Heart left ventricle (tissue), 13 donors: ENCODE measurements at regions not wholly inside any gene's neighbourhood (a gene's known extent, or its start where the extent isn't known, plus 50 kb on each side); places are given as distances from the start of the nearest gene placed in this dataset.

ENCODE experiments used
- POLR2A ChIP-seq, 2 donors: fragments of 450-650 bp; IDR thresholded peaks; one replicate each; pipeline ENCODE4 v1.6.1; 2017; ENCODE audit warnings: antibody characterized with exemption in 2 of 2, mild to moderate bottlenecking in 2 of 2, moderate library complexity in 2 of 2
- TF ChIP-seq, protein P1 (sequence below), 12 donors: fragments of 200-600 bp; sonication (generic) in 4 of 12; IDR thresholded peaks; one replicate each; pipeline versions ENCODE4 v1.5.0 to v1.8.0; 2018 to 2022; ENCODE audit warnings: antibody characterized with exemption in 12 of 12, mild to moderate bottlenecking in 5 of 12
- donor health status: ischemic (EF 13 %, LVEDD 7.1; RV severe dilation, severe dysfunction).
- donor health status: DM: no; HTN: yes; CAD: no.
- donor health status: DM: no; HTN: no; CAD: no.
- donor health status: ischemic (EF 25% LVEDD 6.9; RV normal size, moderate dysfunction).
- donor health status: ischemic (EF 25% LVEDD 5.7; RV mildly dilated, moderate dysfunction).
- donor health status: ischemic (EF 35%, LVEDD 5.7; RV mildly dilated, moderate dysfunction).
- donor health status: nonischemic (EF 11% LVEDD 7.7; RV severe dilation, severe dysfunction).
- donor health status: DM: yes; HTN: yes; CAD: no.
- donor health status: PGD.
- donor health status: ischemic (EF 29% LVEDD 5.4; RV normal size, mild dysfunction).
- donor health status: nonischemic (EF 23%, LVEDD 6.1; RV moderate dilation, normal function).

DNA sequence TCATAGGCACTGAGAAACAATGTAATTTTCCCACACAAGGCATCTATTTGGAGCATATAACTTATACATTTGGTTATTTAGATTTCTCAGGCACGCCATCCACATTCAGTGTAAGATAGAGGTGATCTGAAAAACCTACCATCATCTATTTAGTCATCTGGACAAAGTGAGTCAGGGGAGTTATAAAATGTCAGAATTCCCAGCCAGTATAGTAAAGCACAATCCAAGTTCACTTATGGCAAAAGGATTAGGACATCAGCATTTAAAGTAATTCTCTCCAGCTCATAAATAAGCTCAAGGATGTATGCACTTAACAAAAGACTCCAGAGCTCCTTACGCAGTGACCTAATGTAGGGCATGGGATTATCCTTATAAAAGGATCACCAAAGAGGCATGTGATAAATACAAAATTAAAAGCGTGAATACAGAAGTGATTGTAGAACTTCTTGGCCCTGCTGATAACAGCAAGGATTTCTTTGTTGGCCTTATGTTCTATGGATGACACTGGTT, 65.3 kb upstream of the DCLK2 start:
- no peak for TF ChIP-seq POLR2A (IDR thresholded peaks at IDR 0.05)
- TF ChIP-seq, protein P1, sequence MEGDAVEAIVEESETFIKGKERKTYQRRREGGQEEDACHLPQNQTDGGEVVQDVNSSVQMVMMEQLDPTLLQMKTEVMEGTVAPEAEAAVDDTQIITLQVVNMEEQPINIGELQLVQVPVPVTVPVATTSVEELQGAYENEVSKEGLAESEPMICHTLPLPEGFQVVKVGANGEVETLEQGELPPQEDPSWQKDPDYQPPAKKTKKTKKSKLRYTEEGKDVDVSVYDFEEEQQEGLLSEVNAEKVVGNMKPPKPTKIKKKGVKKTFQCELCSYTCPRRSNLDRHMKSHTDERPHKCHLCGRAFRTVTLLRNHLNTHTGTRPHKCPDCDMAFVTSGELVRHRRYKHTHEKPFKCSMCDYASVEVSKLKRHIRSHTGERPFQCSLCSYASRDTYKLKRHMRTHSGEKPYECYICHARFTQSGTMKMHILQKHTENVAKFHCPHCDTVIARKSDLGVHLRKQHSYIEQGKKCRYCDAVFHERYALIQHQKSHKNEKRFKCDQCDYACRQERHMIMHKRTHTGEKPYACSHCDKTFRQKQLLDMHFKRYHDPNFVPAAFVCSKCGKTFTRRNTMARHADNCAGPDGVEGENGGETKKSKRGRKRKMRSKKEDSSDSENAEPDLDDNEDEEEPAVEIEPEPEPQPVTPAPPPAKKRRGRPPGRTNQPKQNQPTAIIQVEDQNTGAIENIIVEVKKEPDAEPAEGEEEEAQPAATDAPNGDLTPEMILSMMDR (IDR thresholded peaks at IDR 0.05): no peak
